ENCODE measurements at regions not wholly inside any gene's neighbourhood (a gene's known extent, or its start where the extent isn't known, plus 50 kb on each side); places are given as distances from the start of the nearest gene placed in this dataset.

- TF ChIP-seq NBN (conservative IDR thresholded peaks at IDR 0.05) = no peak
- TF ChIP-seq CTCF (CRISPR knock-in tag; IDR thresholded peaks at IDR 0.05) = no peak
- no peak for TF ChIP-seq RBM39 (IDR thresholded peaks at IDR 0.05; ENCODE audit: low read depth, low read length, poor library complexity, severe bottlenecking)
- TF ChIP-seq POLR2AphosphoS5 (IDR thresholded peaks at IDR 0.05; ENCODE audit: low read depth, low read length) = no peak
- no peak for TF ChIP-seq ELF4 (CRISPR knock-in tag; IDR thresholded peaks at IDR 0.05; ENCODE audit: borderline replicate concordance)
- TF ChIP-seq SKI (IDR thresholded peaks at IDR 0.05; ENCODE audit: partially characterized antibody) = no peak
- no peak for TF ChIP-seq FOSL1 (CRISPR knock-in tag; IDR thresholded peaks at IDR 0.05; ENCODE audit: borderline replicate concordance)
Measured at GRCh38 chr2:236895497-236895896, 190.2 kb upstream of the COPS8 start.

Data from HepG2 (cell line).